ENCODE measurements at regions not wholly inside any gene's neighbourhood (a gene's known extent, or its start where the extent isn't known, plus 50 kb on each side); places are given as distances from the start of the nearest gene placed in this dataset.

DNA sequence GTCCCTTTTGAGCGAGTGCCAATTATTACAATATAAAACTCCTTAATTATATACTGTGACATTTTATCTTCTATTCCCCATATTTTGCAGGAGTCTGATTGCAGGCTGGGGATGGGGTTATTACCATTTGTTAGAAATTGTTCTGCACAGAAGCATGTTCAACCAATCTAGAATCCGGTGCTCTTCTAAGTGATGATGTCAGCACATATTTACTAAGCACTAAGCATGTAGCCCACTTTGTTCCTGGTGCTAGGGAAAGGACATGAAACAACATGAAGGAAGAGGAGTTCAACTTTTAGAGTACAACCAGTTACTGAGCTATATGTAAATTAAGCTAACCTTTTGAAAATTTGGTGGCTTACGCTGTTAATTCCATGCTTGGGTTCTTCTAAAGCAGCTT, 52.8 kb upstream of the IL1RAPL2 start:
- H3K4me3 ChIP-seq (ENCODE audit: low read depth, low read length) = no peak overlapping the region
- in situ Hi-C loops (cut with HindIII; ENCODE audit: low pct_ligation_motif_present, low sequenced_read_pairs) = no loop called here
- H3K27ac ChIP-seq = no peak overlapping the region
- DNase-seq = no peak
- TF ChIP-seq, protein P1, sequence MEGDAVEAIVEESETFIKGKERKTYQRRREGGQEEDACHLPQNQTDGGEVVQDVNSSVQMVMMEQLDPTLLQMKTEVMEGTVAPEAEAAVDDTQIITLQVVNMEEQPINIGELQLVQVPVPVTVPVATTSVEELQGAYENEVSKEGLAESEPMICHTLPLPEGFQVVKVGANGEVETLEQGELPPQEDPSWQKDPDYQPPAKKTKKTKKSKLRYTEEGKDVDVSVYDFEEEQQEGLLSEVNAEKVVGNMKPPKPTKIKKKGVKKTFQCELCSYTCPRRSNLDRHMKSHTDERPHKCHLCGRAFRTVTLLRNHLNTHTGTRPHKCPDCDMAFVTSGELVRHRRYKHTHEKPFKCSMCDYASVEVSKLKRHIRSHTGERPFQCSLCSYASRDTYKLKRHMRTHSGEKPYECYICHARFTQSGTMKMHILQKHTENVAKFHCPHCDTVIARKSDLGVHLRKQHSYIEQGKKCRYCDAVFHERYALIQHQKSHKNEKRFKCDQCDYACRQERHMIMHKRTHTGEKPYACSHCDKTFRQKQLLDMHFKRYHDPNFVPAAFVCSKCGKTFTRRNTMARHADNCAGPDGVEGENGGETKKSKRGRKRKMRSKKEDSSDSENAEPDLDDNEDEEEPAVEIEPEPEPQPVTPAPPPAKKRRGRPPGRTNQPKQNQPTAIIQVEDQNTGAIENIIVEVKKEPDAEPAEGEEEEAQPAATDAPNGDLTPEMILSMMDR (IDR thresholded peaks at IDR 0.05; ENCODE audit: low read depth, low read length, missing control alignments) = no peak
- no peaks in the 10 kb centered on the region for H3K27me3 ChIP-seq (replicated peaks)
- H3K36me3 ChIP-seq (replicated peaks) = no peaks in the 10 kb centered on the region

DNA sequence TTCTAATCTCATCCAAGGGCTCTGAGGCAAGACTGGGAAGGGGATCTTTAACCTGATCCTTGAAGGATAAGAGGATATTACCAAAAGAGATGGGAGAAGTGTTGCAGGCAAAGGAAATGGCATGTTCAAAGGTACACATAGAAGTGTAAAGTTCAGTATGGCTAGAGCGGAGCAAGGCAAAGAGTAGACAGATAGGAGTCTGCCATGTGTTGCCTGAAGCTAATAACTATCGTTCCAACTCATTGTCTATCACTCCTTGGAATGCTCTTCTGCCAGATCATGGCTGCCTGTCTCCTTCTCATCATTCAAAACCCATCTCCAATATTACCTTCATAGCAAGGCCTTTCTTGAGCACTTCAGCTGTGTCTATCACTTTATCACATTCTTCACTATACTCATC, 55.2 kb upstream of the IL1RAPL2 start:
- Histone ChIP-seq H3K27me3 (replicated peaks) (no peaks in the 10 kb centered on the region), H3K36me3 (replicated peaks) (no peaks in the 10 kb centered on the region), H3K4me3 (ENCODE audit: low read depth, low read length) (no peak overlapping the region), H3K27ac (no peak overlapping the region)
- no peak for DNase-seq
- TF ChIP-seq, protein P1 (IDR thresholded peaks at IDR 0.05; ENCODE audit: low read depth, low read length, missing control alignments) = no peak
- in situ Hi-C loops (cut with HindIII; ENCODE audit: low pct_ligation_motif_present, low sequenced_read_pairs) = no loop called here

DNA sequence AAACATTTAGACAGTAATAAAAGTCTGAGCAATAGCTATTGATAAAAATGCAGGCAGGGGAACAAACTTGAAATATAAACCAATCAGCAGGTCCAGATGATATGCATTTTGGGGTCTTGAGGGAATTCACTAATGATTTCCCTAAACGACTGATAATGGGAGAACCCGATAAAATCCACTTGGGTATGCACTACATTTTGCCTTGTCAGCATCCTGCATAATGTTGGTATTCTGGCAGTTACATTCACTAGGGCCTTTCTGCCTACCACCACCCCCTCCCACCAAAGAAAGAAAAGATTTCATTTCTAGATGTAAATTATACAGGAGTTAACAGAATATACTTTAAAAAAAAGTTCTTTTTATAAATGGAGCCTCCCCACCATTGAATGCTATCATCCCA, 63.5 kb upstream of the IL1RAPL2 start:
- no peak overlapping the region for H3K27ac ChIP-seq
- no peaks in the 10 kb centered on the region for H3K36me3 ChIP-seq (replicated peaks)
- H3K27me3 ChIP-seq (replicated peaks) = no peaks in the 10 kb centered on the region
- DNase-seq = no peak
- TF ChIP-seq, protein P1 (IDR thresholded peaks at IDR 0.05; ENCODE audit: low read depth, low read length, missing control alignments) = no peak
- in situ Hi-C loops (cut with HindIII; ENCODE audit: low pct_ligation_motif_present, low sequenced_read_pairs) = no loop called here
- H3K4me3 ChIP-seq (ENCODE audit: low read depth, low read length) = no peak overlapping the region

DNA sequence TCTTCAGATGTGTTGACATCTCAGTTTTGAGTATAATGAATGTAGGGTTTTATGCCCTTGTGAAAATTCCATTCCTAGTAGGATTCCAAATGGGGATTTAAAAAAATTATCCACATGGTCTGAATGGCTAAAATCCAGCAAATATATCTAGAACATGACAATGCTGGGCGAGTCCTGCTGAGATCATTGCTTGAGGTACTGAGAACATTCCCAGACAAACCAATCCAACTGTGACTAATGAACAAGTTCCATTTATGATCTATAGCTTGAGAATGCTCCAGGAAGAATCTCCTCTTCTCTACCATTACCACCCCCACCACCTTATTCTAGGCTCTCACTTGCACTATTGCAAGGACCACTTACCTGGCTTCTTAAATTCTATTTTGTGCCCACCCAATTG, 77.2 kb upstream of the IL1RAPL2 start:
- in situ Hi-C loops (cut with HindIII; ENCODE audit: low pct_ligation_motif_present, low sequenced_read_pairs) = no loop called here
- TF ChIP-seq, protein P1 (IDR thresholded peaks at IDR 0.05; ENCODE audit: low read depth, low read length, missing control alignments) = no peak
- DNase-seq = no peak
- Histone ChIP-seq H3K36me3 (replicated peaks) (no peaks in the 10 kb centered on the region), H3K4me3 (ENCODE audit: low read depth, low read length) (no peak overlapping the region), H3K27me3 (replicated peaks) (no peaks in the 10 kb centered on the region), H3K27ac (no peak overlapping the region)

DNA sequence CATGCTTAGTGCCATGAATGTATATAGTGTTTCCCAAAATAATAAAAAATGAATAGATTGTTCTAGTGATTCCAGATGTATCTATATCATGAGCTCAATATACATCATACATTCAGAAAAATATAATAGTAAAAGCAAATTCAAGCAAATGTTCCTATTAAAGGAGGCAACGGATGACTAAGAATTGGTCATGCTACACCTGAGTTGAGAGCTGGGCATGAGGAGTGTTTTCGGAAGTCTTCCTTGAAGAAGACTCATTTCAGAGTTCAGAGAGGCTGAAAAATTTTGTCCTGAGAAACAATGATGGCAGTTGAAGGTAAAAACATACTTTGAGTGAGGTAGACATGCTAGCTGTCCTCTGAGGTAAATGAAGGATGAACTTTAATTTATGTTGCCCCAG, 79.3 kb upstream of the IL1RAPL2 start:
- Histone ChIP-seq H3K27ac (no peak overlapping the region), H3K27me3 (replicated peaks) (no peaks in the 10 kb centered on the region), H3K4me3 (ENCODE audit: low read depth, low read length) (no peak overlapping the region), H3K36me3 (replicated peaks) (no peaks in the 10 kb centered on the region)
- no peak for DNase-seq
- TF ChIP-seq, protein P1 (IDR thresholded peaks at IDR 0.05; ENCODE audit: low read depth, low read length, missing control alignments) = no peak
- in situ Hi-C loops (cut with HindIII; ENCODE audit: low pct_ligation_motif_present, low sequenced_read_pairs) = no loop called here

DNA sequence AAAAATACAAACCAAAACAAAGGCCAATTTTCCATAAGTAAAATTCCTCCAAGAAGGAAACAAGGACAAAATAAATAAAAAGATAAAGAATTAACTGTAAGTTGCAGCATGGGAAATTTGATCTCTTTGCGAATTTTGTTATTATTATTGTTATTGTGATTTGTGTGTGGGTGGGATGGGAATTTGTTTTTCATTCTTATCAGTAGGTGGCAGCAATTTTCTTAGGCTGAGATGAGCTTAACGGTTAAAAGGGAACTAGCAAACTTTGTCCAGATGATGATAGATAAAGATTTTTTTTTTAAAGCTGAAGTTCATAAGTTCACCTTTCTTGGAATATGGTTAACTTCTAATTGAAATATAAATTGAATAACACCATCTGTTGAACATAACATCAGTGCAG, 83.2 kb upstream of the IL1RAPL2 start:
- DNase-seq = no peak
- no peak overlapping the region for H3K27ac ChIP-seq
- H3K4me3 ChIP-seq (ENCODE audit: low read depth, low read length) = no peak overlapping the region
- in situ Hi-C loops (cut with HindIII; ENCODE audit: low pct_ligation_motif_present, low sequenced_read_pairs) = no loop called here
- TF ChIP-seq, protein P1 (IDR thresholded peaks at IDR 0.05; ENCODE audit: low read depth, low read length, missing control alignments) = peak; percentile 4
- H3K36me3 ChIP-seq (replicated peaks) = no peaks in the 10 kb centered on the region
- H3K27me3 ChIP-seq (replicated peaks) = no peaks in the 10 kb centered on the region
